CD4-positive, CD25-positive, alpha-beta regulatory T cell (primary cell): ENCODE measurements at regions not wholly inside any gene's neighbourhood (a gene's known extent, or its start where the extent isn't known, plus 50 kb on each side); places are given as distances from the start of the nearest gene placed in this dataset.

Experiments
- ATAC-seq, 2 donors: fragments of 150-1000 bp; cut with Tn5 transposase; one replicate each; pipeline ENCODE4 v1.10.0; 2021; ENCODE audit warnings: low read depth in 2 of 2, moderate number of reproducible peaks in 2 of 2, moderate library complexity in 1 of 2
- DNase-seq, 3 donors: peaks; one replicate each; pipeline versions ENCODE4 v3.0.0 to v3.0.0-alpha.2; 2012 to 2022; ENCODE audit warnings: mixed read lengths in 1 of 3
- H3K27ac ChIP-seq: one replicate; pipeline ENCODE4 v1.7.0; 2013; ENCODE audit warnings: mild to moderate bottlenecking, low read length; ENCODE audit not compliant: insufficient read depth, poor library complexity, severe bottlenecking
- H3K27me3 ChIP-seq: one replicate; pipeline ENCODE4 v1.7.0; 2013; ENCODE audit warnings: low read length; ENCODE audit not compliant: control insufficient read depth, insufficient read depth
- H3K36me3 ChIP-seq: one replicate; pipeline ENCODE4 v1.7.0; 2013; ENCODE audit warnings: mild to moderate bottlenecking, low read length, moderate library complexity; ENCODE audit not compliant: control insufficient read depth, insufficient read depth
- H3K4me1 ChIP-seq: 2 replicates; pipeline ENCODE4 v1.7.0; 2013; ENCODE audit warnings: mild to moderate bottlenecking, low read length; ENCODE audit not compliant: insufficient read depth, control insufficient read depth, poor library complexity, severe bottlenecking
- H3K4me3 ChIP-seq: one replicate; pipeline ENCODE4 v1.7.0; 2013; ENCODE audit warnings: low read depth, mild to moderate bottlenecking, low read length, moderate library complexity
- H3K9me3 ChIP-seq, 2 experiments: 1 replicate in 1 of 2; 2 replicates in 1 of 2; pipeline ENCODE4 v1.7.0; 2013; ENCODE audit warnings: low read length in 2 of 2, mild to moderate bottlenecking in 1 of 2, moderate library complexity in 1 of 2; ENCODE audit not compliant: control insufficient read depth in 2 of 2
- H3K27ac Mint-ChIP-seq, 3 donors: one replicate each; pipeline ENCODE4 v1.8.0; 2020 to 2022; ENCODE audit warnings: mild to moderate bottlenecking in 3 of 3, mixed read lengths in 3 of 3, moderate library complexity in 2 of 3
- H3K27me3 Mint-ChIP-seq: one replicate; pipeline ENCODE4 v1.8.0; 2022; ENCODE audit warnings: mild to moderate bottlenecking, mixed read lengths
- H3K36me3 Mint-ChIP-seq: one replicate; pipeline ENCODE4 v1.8.0; 2020; ENCODE audit warnings: mixed read lengths
- H3K4me1 Mint-ChIP-seq, 4 donors: one replicate each; pipeline ENCODE4 v1.8.0; 2020 to 2022; ENCODE audit warnings: mixed read lengths in 4 of 4, mild to moderate bottlenecking in 1 of 4
- H3K4me3 Mint-ChIP-seq, 4 donors: one replicate each; pipeline ENCODE4 v1.8.0; 2020 to 2022; ENCODE audit warnings: mild to moderate bottlenecking in 4 of 4, mixed read lengths in 4 of 4, moderate library complexity in 3 of 4
- H3K9me3 Mint-ChIP-seq, 7 donors: one replicate each; pipeline ENCODE4 v1.8.0; 2020 to 2022; ENCODE audit warnings: mixed read lengths in 7 of 7, mild to moderate bottlenecking in 3 of 7, moderate library complexity in 2 of 7

DNA sequence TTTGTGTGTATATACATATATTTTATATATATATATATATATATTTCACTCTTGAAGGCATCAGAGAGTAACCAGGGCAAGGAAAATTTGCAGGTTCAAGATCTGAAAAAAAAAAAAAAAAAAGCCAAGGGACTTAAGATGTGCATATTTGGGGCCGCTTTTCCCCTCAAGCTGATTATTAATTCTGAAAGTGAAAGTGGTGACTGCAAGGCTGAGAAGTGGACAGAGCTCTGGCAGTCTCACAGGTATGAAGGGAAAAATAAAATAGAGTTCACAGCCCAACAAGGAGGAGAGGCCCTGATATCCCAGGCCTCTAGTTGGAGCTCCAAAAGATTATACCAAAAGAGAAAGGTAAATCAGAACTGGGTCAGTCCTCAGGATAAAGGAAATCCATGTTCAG, 234.4 kb upstream of the GAS1 start:
- Histone ChIP-seq H3K27me3 (no peaks in the 10 kb centered on the region), H3K36me3 (no peaks in the 10 kb centered on the region), H3K4me3 (no peak overlapping the region), H3K4me1 (no peaks in the 10 kb centered on the region), H3K27ac (no peak overlapping the region), H3K9me3 (no peaks in the 10 kb centered on the region)
- Mint-ChIP-seq H3K4me3 (no peak overlapping the region), H3K27ac (no peak overlapping the region), H3K36me3 (no peaks in the 10 kb centered on the region), H3K4me1 (no peaks in the 10 kb centered on the region), H3K9me3 (peaks cover 0 to 6% (median 3%) of the 10 kb centered on the region in 7 donors), H3K27me3 (no peaks in the 10 kb centered on the region)
- DNase-seq (no peak), ATAC-seq (no peak)

DNA sequence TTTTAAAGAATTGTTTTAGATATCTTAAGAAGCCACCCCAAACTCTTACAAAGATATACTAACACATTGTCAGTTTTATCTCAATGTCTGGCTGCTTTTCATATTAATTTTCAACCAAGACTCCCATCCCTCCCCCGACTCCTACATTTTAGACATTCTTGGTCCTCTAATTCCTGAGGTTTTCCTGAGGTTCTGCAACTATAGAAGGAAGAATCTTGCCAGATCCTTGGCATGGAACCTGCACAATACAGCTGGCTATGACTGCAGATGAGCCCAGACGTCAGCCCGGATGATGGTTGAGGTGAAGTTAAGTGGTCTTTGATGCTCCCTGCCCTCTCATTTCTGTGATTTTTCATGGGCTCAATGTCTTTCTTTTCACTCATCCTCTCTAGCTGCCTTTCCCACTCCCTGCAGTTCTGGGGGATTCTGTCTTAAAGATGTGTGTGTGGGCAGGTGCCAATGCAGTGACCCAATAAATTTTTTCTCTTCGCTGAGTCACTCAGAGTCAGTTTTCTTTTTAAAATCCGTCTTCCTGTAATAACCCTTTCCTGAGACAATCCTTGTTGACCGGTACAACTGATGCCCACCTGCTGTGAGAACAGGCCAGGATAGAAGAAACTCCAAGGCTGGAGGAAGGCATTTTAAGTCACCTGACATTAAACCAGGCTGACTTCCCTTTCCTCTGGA, 237.8 kb upstream of the GAS1 start:
- Histone ChIP-seq H3K4me1 (no peaks in the 10 kb centered on the region), H3K27me3 (no peaks in the 10 kb centered on the region), H3K4me3 (no peak overlapping the region), H3K36me3 (no peaks in the 10 kb centered on the region), H3K9me3 (no peaks in the 10 kb centered on the region), H3K27ac (no peak overlapping the region)
- H3K36me3 Mint-ChIP-seq, result no peaks in the 10 kb centered on the region
- H3K27ac Mint-ChIP-seq, result no peak overlapping the region
- H3K9me3 Mint-ChIP-seq, result peaks cover 0 to 4% (median 0%) of the 10 kb centered on the region in 7 donors
- H3K4me1 Mint-ChIP-seq, result no peaks in the 10 kb centered on the region
- H3K4me3 Mint-ChIP-seq, result no peak overlapping the region
- DNase-seq, result no peak
- no peak for ATAC-seq
- no peaks in the 10 kb centered on the region for H3K27me3 Mint-ChIP-seq

DNA sequence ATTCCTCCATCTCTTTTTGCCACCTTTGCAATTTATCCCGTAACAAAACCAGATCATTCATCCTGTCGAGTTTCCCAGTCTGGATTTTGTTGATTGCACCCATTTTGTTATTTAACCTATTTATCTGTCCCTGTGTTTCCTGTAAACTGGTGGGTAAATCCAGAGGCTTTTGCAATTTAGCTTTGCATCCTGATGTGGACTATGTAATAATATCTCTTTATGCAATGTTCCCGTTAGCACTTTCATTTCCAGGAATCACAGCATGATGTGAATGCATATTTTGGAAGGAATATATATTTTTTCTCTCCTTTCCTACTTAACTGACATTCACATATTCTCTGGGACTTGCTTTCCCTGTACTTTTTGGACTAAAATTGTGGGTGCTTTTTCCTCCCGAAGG, 240.3 kb upstream of the GAS1 start:
- Histone ChIP-seq H3K27ac (no peak overlapping the region), H3K27me3 (no peaks in the 10 kb centered on the region), H3K36me3 (no peaks in the 10 kb centered on the region), H3K4me1 (no peaks in the 10 kb centered on the region), H3K4me3 (no peak overlapping the region), H3K9me3 (no peaks in the 10 kb centered on the region)
- Mint-ChIP-seq H3K4me3 (no peak overlapping the region), H3K9me3 (peaks cover 0 to 3% (median 0%) of the 10 kb centered on the region in 7 donors), H3K27ac (no peak overlapping the region), H3K27me3 (no peaks in the 10 kb centered on the region), H3K36me3 (no peaks in the 10 kb centered on the region), H3K4me1 (no peaks in the 10 kb centered on the region)
- DNase-seq (no peak), ATAC-seq (no peak)

DNA sequence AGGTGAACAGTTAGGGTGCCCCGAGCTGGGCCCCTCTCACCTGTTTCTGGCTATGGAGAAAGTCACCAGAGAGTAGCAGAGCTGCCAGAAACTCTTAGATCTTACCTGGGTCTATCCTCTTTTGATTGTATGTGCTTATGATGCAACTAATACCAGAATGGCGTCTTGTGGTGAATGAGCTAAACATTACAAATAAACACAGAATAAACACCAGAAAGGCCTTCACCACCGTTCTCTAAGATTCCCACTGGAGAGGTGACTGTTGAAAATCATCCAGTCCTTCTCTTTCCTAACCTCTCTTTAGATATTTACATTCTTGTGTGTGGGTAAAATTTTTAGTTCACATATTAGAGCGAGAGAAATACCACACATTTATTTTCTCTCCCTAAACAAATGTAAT, 241.7 kb upstream of the GAS1 start:
- no peak overlapping the region for H3K27ac Mint-ChIP-seq
- no peak overlapping the region for H3K4me3 Mint-ChIP-seq

DNA sequence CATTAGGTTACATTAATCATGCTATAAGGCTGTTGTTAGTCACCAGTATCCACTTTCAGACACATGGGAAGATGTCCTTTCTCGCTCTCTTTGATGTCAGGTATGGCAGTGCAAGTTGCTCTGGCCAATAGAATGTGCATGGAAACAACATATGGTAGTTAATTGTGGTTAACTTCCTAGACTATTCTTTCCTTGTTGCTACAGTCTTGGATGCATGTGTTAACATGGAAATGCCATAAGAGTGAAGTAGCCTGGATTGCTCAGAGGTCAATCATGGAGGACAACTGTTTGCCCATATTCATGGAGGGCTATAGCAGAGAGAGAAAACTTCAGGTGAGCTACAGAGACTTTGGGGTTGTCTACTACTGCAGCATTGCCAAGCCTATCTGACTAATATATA, 245.8 kb upstream of the GAS1 start:
- no peaks in the 10 kb centered on the region for H3K4me1 ChIP-seq
- no peaks in the 10 kb centered on the region for H3K9me3 Mint-ChIP-seq
- DNase-seq (no peak), ATAC-seq (no peak)
- H3K27me3 ChIP-seq, result no peaks in the 10 kb centered on the region
- H3K27ac Mint-ChIP-seq, result no peak overlapping the region
- H3K27ac ChIP-seq, result no peak overlapping the region
- no peaks in the 10 kb centered on the region for H3K36me3 Mint-ChIP-seq
- no peak overlapping the region for H3K4me3 ChIP-seq
- H3K27me3 Mint-ChIP-seq, result peaks cover 4% of the 10 kb centered on the region
- no peaks in the 10 kb centered on the region for H3K9me3 ChIP-seq
- no peaks in the 10 kb centered on the region for H3K36me3 ChIP-seq
- H3K4me3 Mint-ChIP-seq, result no peak overlapping the region
- no peaks in the 10 kb centered on the region for H3K4me1 Mint-ChIP-seq

More for the DNA sequence above, 241.7 kb upstream of the GAS1 start:
- Histone ChIP-seq H3K4me3 (no peak overlapping the region), H3K4me1 (no peaks in the 10 kb centered on the region), H3K36me3 (no peaks in the 10 kb centered on the region), H3K27me3 (no peaks in the 10 kb centered on the region), H3K9me3 (no peaks in the 10 kb centered on the region), H3K27ac (no peak overlapping the region)
- ATAC-seq, result no peak
- H3K9me3 Mint-ChIP-seq, result peaks cover 0 to 3% (median 0%) of the 10 kb centered on the region in 7 donors
- no peaks in the 10 kb centered on the region for H3K27me3 Mint-ChIP-seq
- H3K36me3 Mint-ChIP-seq, result no peaks in the 10 kb centered on the region
- H3K4me1 Mint-ChIP-seq, result no peaks in the 10 kb centered on the region
- DNase-seq, result no peak

DNA sequence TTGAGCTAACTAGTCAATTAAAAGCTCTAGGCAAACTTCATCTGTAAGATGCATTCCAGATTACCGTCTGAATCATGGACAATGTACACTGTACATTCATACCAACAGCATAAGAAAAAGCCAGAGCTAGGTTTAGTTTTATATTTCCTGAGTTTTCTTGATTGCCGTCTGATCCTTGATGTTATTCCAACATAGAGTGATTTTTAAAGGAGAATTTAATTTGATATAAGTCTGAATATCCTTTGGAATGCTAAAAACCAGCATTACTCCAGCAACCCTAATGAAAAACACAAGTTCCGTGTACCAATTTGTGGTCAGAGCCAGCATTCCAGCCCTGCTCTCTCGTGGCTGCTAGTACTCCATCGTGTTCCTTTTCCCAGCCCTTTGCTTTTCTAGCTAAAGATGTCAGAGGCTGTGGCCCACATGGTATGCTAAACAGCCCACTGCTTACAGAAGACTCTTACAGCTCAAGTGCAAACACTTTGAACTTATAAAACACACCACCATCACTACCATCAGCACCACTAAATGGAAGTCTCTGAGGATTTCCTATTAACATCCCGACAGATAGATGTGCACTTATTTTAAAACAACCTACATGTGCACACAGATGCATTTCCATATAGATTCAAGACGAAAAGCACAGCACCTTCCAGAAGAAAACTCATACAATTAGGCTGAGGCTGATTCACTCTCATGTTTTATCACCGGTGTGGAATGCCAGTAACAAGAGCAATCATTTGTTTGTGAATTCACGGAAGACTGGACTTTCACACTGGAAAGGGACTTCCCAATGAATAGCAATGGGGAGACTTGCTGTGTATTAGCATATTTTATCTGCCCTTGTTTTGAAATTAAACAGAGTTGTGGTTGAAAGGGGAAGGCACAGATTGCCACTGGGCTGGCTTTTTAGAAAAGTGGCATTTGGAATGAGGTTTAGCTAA, 246.9 kb upstream of the GAS1 start:
- DNase-seq (no peak), ATAC-seq (no peak)
- Mint-ChIP-seq H3K4me3 (no peak overlapping the region), H3K36me3 (no peaks in the 10 kb centered on the region), H3K9me3 (peaks cover 0 to 1% (median 0%) of the 10 kb centered on the region in 7 donors), H3K27me3 (peaks cover 4% of the 10 kb centered on the region), H3K4me1 (no peaks in the 10 kb centered on the region), H3K27ac (no peak overlapping the region)
- Histone ChIP-seq H3K9me3 (no peaks in the 10 kb centered on the region), H3K27ac (no peak overlapping the region), H3K27me3 (no peaks in the 10 kb centered on the region), H3K4me1 (no peaks in the 10 kb centered on the region), H3K4me3 (no peak overlapping the region), H3K36me3 (no peaks in the 10 kb centered on the region)

DNA sequence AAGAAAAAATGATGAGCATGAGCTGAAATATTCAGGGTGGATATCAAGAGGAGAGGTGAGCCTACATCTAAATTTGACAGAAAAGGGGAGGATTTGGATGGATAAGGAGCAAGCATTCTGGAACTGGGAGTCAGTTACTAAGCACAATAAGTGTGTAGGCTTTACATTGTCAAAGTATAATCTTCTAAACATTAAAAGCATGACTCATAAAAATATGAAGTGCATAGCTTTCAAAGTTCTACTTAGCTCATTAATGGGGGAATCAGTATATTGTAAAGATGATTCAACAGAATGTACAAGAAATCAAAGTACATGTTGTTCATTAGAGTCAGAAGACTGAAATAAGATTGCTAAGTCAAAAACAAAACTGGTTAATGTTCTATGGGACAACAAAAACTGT, 248.0 kb upstream of the GAS1 start:
- no peaks in the 10 kb centered on the region for H3K36me3 ChIP-seq
- Mint-ChIP-seq H3K4me1 (no peaks in the 10 kb centered on the region), H3K27ac (no peak overlapping the region), H3K9me3 (peaks cover 0 to 1% (median 0%) of the 10 kb centered on the region in 7 donors), H3K27me3 (peaks cover 4% of the 10 kb centered on the region), H3K4me3 (no peak overlapping the region), H3K36me3 (no peaks in the 10 kb centered on the region)
- H3K9me3 ChIP-seq, result no peaks in the 10 kb centered on the region
- no peak overlapping the region for H3K4me3 ChIP-seq
- no peak overlapping the region for H3K27ac ChIP-seq
- no peaks in the 10 kb centered on the region for H3K27me3 ChIP-seq
- ATAC-seq (no peak), DNase-seq (no peak)
- H3K4me1 ChIP-seq, result no peaks in the 10 kb centered on the region
